SK-N-SH (cell line): ENCODE measurements at regions not wholly inside any gene's neighbourhood (a gene's known extent, or its start where the extent isn't known, plus 50 kb on each side); places are given as distances from the start of the nearest gene placed in this dataset.
"Not testable (repeated sequence)": the region's sequence is repeated elsewhere in the genome, so short reads cannot be mapped to it uniquely, and the experiment has no call there.

Experiments used
- CTCF ChIA-PET: fragments of 300-600, 350-600 bp; formaldehyde crosslinking; extraction: SDS; loops from one replicate; lab custom pipeline; 2021; lab: Yijun Ruan, JAX
- POLR2A ChIA-PET: fragments of 350-600 bp; sonication (Branson Sonifier 250); formaldehyde crosslinking; extraction: SDS; loops from one replicate; lab custom pipeline; 2020; ENCODE audit warnings: antibody characterized with exemption, inconsistent platforms; lab: Yijun Ruan, JAX
- DNase-seq: peaks from one replicate; pipeline ENCODE4 v3.0.0; 2012
- H2AFZ ChIP-seq: fragments of 200-600 bp; sonication (generic); 2 replicates; pipeline ENCODE4 v1.8.1; 2016; ENCODE audit warnings: antibody characterized with exemption, mild to moderate bottlenecking, low read depth
- H3F3A ChIP-seq: fragments of 200-600 bp; sonication (generic); replicated peaks from 2 replicates; pipeline ENCODE3; 2016; ENCODE audit warnings: antibody characterized with exemption, mild to moderate bottlenecking; ENCODE audit not compliant: insufficient read depth
- H3K27ac ChIP-seq, 2 experiments: fragments of 200-500 bp in 1 of 2; fragments of 200-600 bp in 1 of 2; sonication (Bioruptor generic) in 1 of 2; sonication (generic), shearing (Covaris generic) in 1 of 2; 2 replicates each; pipeline versions ENCODE4 v1.5.1 to v1.6.1; 2014 to 2016; ENCODE audit warnings: low read depth in 2 of 2, inconsistent platforms in 1 of 2, low read length in 1 of 2, mild to moderate bottlenecking in 1 of 2, mixed read lengths in 1 of 2
- H3K27me3 ChIP-seq: fragments of 200-600 bp; sonication (generic), shearing (Covaris generic); 2 replicates; pipeline ENCODE4 v1.6.1; 2016; ENCODE audit warnings: mixed run types; ENCODE audit not compliant: insufficient read depth
- H3K36me3 ChIP-seq, 2 experiments: fragments of 200-500 bp in 1 of 2; fragments of 200-600 bp in 1 of 2; sonication (Bioruptor generic) in 1 of 2; sonication (generic) in 1 of 2; replicated peaks in 1 of 2; 2 replicates each; pipeline versions ENCODE3 to v1.5.1; 2014 to 2016; ENCODE audit warnings: low read length in 1 of 2, mild to moderate bottlenecking in 1 of 2; ENCODE audit not compliant: insufficient read depth in 2 of 2, control insufficient read depth in 1 of 2
- H3K4me1 ChIP-seq, 2 experiments: fragments of 200-500 bp in 1 of 2; fragments of 200-600 bp in 1 of 2; sonication (Bioruptor generic) in 1 of 2; sonication (generic), shearing (Covaris generic) in 1 of 2; 2 replicates each; pipeline versions ENCODE4 v1.5.1 to v1.6.1; 2014 to 2016; ENCODE audit warnings: low read depth in 1 of 2, low read length in 1 of 2, mixed run types in 1 of 2; ENCODE audit not compliant: insufficient read depth in 2 of 2, control insufficient read depth in 1 of 2
- H3K4me2 ChIP-seq: fragments of 200-600 bp; sonication (generic), shearing (Covaris generic); 2 replicates; pipeline ENCODE4 v1.6.1; 2017; ENCODE audit warnings: mixed run types
- H3K4me3 ChIP-seq, 2 experiments: fragments of 200-500 bp in 1 of 2; fragments of 200-600 bp in 1 of 2; sonication (Bioruptor generic) in 1 of 2; sonication (generic), shearing (Covaris generic) in 1 of 2; 2 replicates each; pipeline versions ENCODE4 v1.5.1 to v1.8.1; 2014 to 2016; ENCODE audit warnings: low read depth in 2 of 2, inconsistent platforms in 1 of 2, low read length in 1 of 2, mild to moderate bottlenecking in 1 of 2, mixed read lengths in 1 of 2, moderate library complexity in 1 of 2
- H3K79me2 ChIP-seq: fragments of 200-600 bp; sonication (generic); 2 replicates; pipeline ENCODE4 v1.8.1; 2017; ENCODE audit warnings: mild to moderate bottlenecking; ENCODE audit not compliant: insufficient read depth
- H3K9ac ChIP-seq: fragments of 200-600 bp; sonication (generic); 2 replicates; pipeline ENCODE4 v1.6.1; 2017; ENCODE audit warnings: mixed run types
- H3K9me2 ChIP-seq: fragments of 200-600 bp; sonication (generic); 2 replicates; pipeline ENCODE4 v1.6.1; 2017; ENCODE audit warnings: mixed run types
- H3K9me3 ChIP-seq: fragments of 200-600 bp; sonication (generic); 2 replicates; pipeline ENCODE4 v1.6.1; 2017; ENCODE audit warnings: mixed run types, mild to moderate bottlenecking, moderate library complexity
- H4K20me1 ChIP-seq: fragments of 200-600 bp; sonication (generic); 2 replicates; pipeline ENCODE4 v1.6.1; 2017; ENCODE audit warnings: mild to moderate bottlenecking, mixed run types; ENCODE audit not compliant: insufficient read depth
- CTCF ChIP-seq: fragments of 200-600 bp; sonication (generic); IDR thresholded peaks from 2 replicates; pipeline ENCODE4 v1.6.1; 2017; ENCODE audit warnings: antibody characterized with exemption, mild to moderate bottlenecking, moderate library complexity
- GABPA ChIP-seq: IDR thresholded peaks from 2 replicates; pipeline ENCODE4 v1.4.0; 2012; ENCODE audit warnings: low read depth, mild to moderate bottlenecking
- IRF3 ChIP-seq: fragments of 150-350 bp; IDR thresholded peaks from 2 replicates; pipeline ENCODE4 v1.6.1; 2016; ENCODE audit warnings: mild to moderate bottlenecking, low read depth, low read length
- JUND ChIP-seq: IDR thresholded peaks from 2 replicates; pipeline ENCODE4 v1.4.0; 2012
- MEF2A ChIP-seq: IDR thresholded peaks from 2 replicates; pipeline ENCODE4 v1.4.0; 2012; ENCODE audit warnings: low read depth, borderline replicate concordance
- RCOR1 ChIP-seq: fragments of 150-350 bp; IDR thresholded peaks from 2 replicates; pipeline ENCODE4 v1.6.1; 2017; ENCODE audit warnings: antibody characterized with exemption, low read length
- RXRA ChIP-seq: IDR thresholded peaks from 2 replicates; pipeline ENCODE4 v1.4.0; 2012; ENCODE audit warnings: low read depth, mild to moderate bottlenecking, borderline replicate concordance
- SMC3 ChIP-seq: IDR thresholded peaks from 2 replicates; pipeline ENCODE4 v1.6.1; 2012; ENCODE audit warnings: low read depth, low read length, improper control_type of control experiment
- TAF1 ChIP-seq: IDR thresholded peaks from 2 replicates; pipeline ENCODE4 v1.6.1; 2012; ENCODE audit warnings: low read depth, mild to moderate bottlenecking, low read length, moderate library complexity, borderline replicate concordance
- ZBTB33 ChIP-seq: IDR thresholded peaks from 2 replicates; pipeline ENCODE4 v1.4.0; 2012; ENCODE audit warnings: low read depth, borderline replicate concordance
- WGBS: methylation state at CpG from one replicate; pipeline ENCODE4 v1.1.6; 2017; ENCODE audit warnings: low lambda C conversion rate; 5-methylcytosine and 5-hydroxymethylcytosine counted together

- no peak overlapping the region for H3K4me2 ChIP-seq
- TF ChIP-seq IRF3 = no peak
- no peak for TF ChIP-seq MEF2A
- no peak for TF ChIP-seq GABPA
Observed at GRCh38 chr10:124242791-124243190, 149.4 kb upstream of the CHST15 start.

GRCh38 chr10:124242365-124242764 lies 149.0 kb upstream of the CHST15 start:
- TF ChIP-seq SMC3 (no peak), JUND (no peak), CTCF (no peak), RXRA (no peak), TAF1 (no peak), RCOR1 (no peak), ZBTB33 (no peak)
- H2AFZ ChIP-seq = no peak overlapping the region
- H3K4me1 ChIP-seq = peaks cover 0 to 27% of the 10 kb centered on the region in 2 experiments; a peak in 2 of 4 replicates
- H3K27ac ChIP-seq = no peak overlapping the region
- H3K4me2 ChIP-seq = no peak overlapping the region
- ChIA-PET POLR2A (no interaction called here), CTCF (interaction anchor here (4.4 kb wide), 1 partner anchor 247 kb away, joined by 22 read pairs; no protein-coding TSS in a partner anchor)
- H3K9me2 ChIP-seq = no peaks in the 10 kb centered on the region
- no peaks in the 10 kb centered on the region for H3K36me3 ChIP-seq
- H4K20me1 ChIP-seq = no peaks in the 10 kb centered on the region
- no peaks in the 10 kb centered on the region for H3F3A ChIP-seq
- no peaks in the 10 kb centered on the region for H3K79me2 ChIP-seq
- no peak overlapping the region for H3K9ac ChIP-seq
- H3K27me3 ChIP-seq = no peaks in the 10 kb centered on the region
- H3K9me3 ChIP-seq = no peaks in the 10 kb centered on the region
- no peak overlapping the region for H3K4me3 ChIP-seq
- DNase-seq = no peak
- 56% methylated on average over 4 of the region's 7 CpGs for WGBS

More at GRCh38 chr10:124242791-124243190, 149.4 kb upstream of the CHST15 start:
- H3K27me3 ChIP-seq = no peaks in the 10 kb centered on the region
- no peak overlapping the region for H3K4me3 ChIP-seq
- no peaks in the 10 kb centered on the region for H3K36me3 ChIP-seq
- H3K4me1 ChIP-seq = peaks cover 0 to 24% of the 10 kb centered on the region in 2 experiments; a peak in 2 of 4 replicates
- no peak for DNase-seq
- H3K9ac ChIP-seq = no peak overlapping the region
- H4K20me1 ChIP-seq = no peaks in the 10 kb centered on the region
- H3K9me2 ChIP-seq = no peaks in the 10 kb centered on the region
- H3F3A ChIP-seq = no peaks in the 10 kb centered on the region
- ChIA-PET POLR2A (no interaction called here), CTCF (interaction anchor here (1.8 to 4.4 kb wide), 2 partner anchors 13 to 248 kb away, joined by 11 to 22 read pairs; no protein-coding TSS in a partner anchor)
- H3K79me2 ChIP-seq = no peaks in the 10 kb centered on the region
- WGBS = 55% methylated on average over 8 of the region's 8 CpGs
- no peaks in the 10 kb centered on the region for H3K9me3 ChIP-seq
- H3K27ac ChIP-seq = no peak overlapping the region
- H2AFZ ChIP-seq = no peak overlapping the region

GRCh38 chr10:124241510-124241909 lies 148.1 kb upstream of the CHST15 start:
- H3F3A ChIP-seq, H3K4me2 ChIP-seq, H4K20me1 ChIP-seq, H2AFZ ChIP-seq, H3K36me3 ChIP-seq, POLR2A ChIA-PET, H3K27me3 ChIP-seq, H3K27ac ChIP-seq, H3K79me2 ChIP-seq, H3K9me2 ChIP-seq, H3K4me3 ChIP-seq, DNase-seq, H3K9me3 ChIP-seq, CTCF ChIA-PET, H3K9ac ChIP-seq: not testable (repeated sequence)
- H3K4me1 ChIP-seq = peaks cover 0 to 34% of the 10 kb centered on the region in 2 experiments; a peak in 2 of 4 replicates
- 69% methylated on average over 5 of the region's 5 CpGs for WGBS
